Endodermal cell (in vitro differentiated cells): ENCODE measurements at regions not wholly inside any gene's neighbourhood (a gene's known extent, or its start where the extent isn't known, plus 50 kb on each side); places are given as distances from the start of the nearest gene placed in this dataset.

Experiments
- DNase-seq: peaks from one replicate; pipeline ENCODE4 v3.0.0-alpha.2; 2017
- H3K27ac ChIP-seq: 2 replicates; pipeline ENCODE4 v1.5.1; 2013; ENCODE audit warnings: mild to moderate bottlenecking, low read depth, low read length, moderate library complexity
- H3K27me3 ChIP-seq: 2 replicates; pipeline ENCODE4 v1.6.1; 2013; ENCODE audit warnings: mild to moderate bottlenecking, low read length, moderate library complexity; ENCODE audit not compliant: insufficient read depth, control insufficient read depth, poor library complexity, severe bottlenecking
- H3K36me3 ChIP-seq: 2 replicates; pipeline ENCODE4 v1.7.0; 2013; ENCODE audit warnings: mild to moderate bottlenecking, low read length, moderate library complexity; ENCODE audit not compliant: control insufficient read depth, insufficient read depth
- H3K4me1 ChIP-seq: one replicate; pipeline ENCODE4 v1.7.0; 2013; ENCODE audit warnings: low read length; ENCODE audit not compliant: control insufficient read depth, insufficient read depth
- H3K4me3 ChIP-seq: 2 replicates; pipeline ENCODE4 v1.5.1; 2013; ENCODE audit warnings: mild to moderate bottlenecking, low read length, moderate library complexity
- H3K9ac ChIP-seq: 2 replicates; pipeline ENCODE4 v1.6.1; 2013; ENCODE audit warnings: mild to moderate bottlenecking, low read length, moderate library complexity; ENCODE audit not compliant: poor library complexity, severe bottlenecking; ENCODE audit errors: extremely low read depth
- H3K9me3 ChIP-seq: 2 replicates; pipeline ENCODE4 v1.6.1; 2013; ENCODE audit warnings: mild to moderate bottlenecking, low read length, moderate library complexity; ENCODE audit not compliant: control insufficient read depth
- H3K27ac Mint-ChIP-seq: 2 replicates; pipeline ENCODE4 v1.8.0; 2020; ENCODE audit warnings: mixed read lengths
- H3K27me3 Mint-ChIP-seq: 2 replicates; pipeline ENCODE4 v1.8.0; 2021; ENCODE audit warnings: mild to moderate bottlenecking, mixed read lengths; ENCODE audit not compliant: insufficient read depth
- H3K36me3 Mint-ChIP-seq: 2 replicates; pipeline ENCODE4 v1.8.0; 2020; ENCODE audit warnings: low read depth, mixed read lengths
- H3K4me1 Mint-ChIP-seq: 2 replicates; pipeline ENCODE4 v1.8.0; 2020; ENCODE audit warnings: mixed read lengths
- H3K4me3 Mint-ChIP-seq: 2 replicates; pipeline ENCODE4 v1.8.0; 2020; ENCODE audit warnings: mild to moderate bottlenecking, moderate library complexity, mixed read lengths
- H3K9me3 Mint-ChIP-seq: 2 replicates; pipeline ENCODE4 v1.8.0; 2020; ENCODE audit warnings: mild to moderate bottlenecking, mixed read lengths
- WGBS, 2 experiments: methylation state at CpG; one replicate each; pipeline versions ENCODE4 v1.1.5 to v1.1.7; 2013; ENCODE audit warnings: missing lambda C conversion rate in 2 of 2, mixed read lengths in 1 of 2; ENCODE audit not compliant: insufficient coverage in 1 of 2, insufficient read length in 1 of 2; 5-methylcytosine and 5-hydroxymethylcytosine counted together
- TF ChIP-seq, protein P1 (sequence below): fragments of 200-600 bp; sonication (generic); conservative IDR thresholded peaks from 2 replicates; pipeline ENCODE4 v1.5.0; 2021; ENCODE audit warnings: antibody characterized with exemption, mild to moderate bottlenecking

DNA sequence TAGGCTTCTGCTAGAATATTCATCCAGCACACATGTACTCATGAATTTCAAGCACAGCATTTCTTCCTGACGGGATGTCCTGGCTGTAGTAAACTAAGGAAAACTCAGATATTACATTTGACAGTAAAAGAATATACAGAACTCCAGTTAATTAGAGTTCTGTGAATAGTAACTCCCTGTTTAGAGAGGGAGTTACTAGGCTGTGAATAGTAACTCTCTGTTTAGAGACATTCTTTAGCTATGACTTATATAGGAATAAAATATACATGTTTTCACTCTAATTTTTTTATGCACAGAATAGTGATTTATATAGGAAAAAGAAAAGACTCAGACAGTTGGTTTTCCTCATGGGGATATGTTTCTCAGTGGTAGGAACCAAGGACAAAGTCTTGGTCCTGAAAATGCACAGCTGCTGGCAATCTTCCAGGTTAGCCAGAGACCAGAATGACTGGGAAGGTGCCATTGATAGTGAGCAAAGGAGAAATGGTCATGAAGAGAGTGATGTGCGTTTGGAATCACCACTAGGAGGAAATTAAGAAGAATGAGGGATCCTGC is 480.7 kb upstream of the THBS1 start:
- no peak for DNase-seq
- TF ChIP-seq, protein P1, sequence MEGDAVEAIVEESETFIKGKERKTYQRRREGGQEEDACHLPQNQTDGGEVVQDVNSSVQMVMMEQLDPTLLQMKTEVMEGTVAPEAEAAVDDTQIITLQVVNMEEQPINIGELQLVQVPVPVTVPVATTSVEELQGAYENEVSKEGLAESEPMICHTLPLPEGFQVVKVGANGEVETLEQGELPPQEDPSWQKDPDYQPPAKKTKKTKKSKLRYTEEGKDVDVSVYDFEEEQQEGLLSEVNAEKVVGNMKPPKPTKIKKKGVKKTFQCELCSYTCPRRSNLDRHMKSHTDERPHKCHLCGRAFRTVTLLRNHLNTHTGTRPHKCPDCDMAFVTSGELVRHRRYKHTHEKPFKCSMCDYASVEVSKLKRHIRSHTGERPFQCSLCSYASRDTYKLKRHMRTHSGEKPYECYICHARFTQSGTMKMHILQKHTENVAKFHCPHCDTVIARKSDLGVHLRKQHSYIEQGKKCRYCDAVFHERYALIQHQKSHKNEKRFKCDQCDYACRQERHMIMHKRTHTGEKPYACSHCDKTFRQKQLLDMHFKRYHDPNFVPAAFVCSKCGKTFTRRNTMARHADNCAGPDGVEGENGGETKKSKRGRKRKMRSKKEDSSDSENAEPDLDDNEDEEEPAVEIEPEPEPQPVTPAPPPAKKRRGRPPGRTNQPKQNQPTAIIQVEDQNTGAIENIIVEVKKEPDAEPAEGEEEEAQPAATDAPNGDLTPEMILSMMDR, result peak; percentile 49
- Mint-ChIP-seq H3K27ac (no peak overlapping the region), H3K9me3 (no peaks in the 10 kb centered on the region), H3K4me1 (peaks cover 14% of the 10 kb centered on the region), H3K27me3 (peaks cover 7% of the 10 kb centered on the region), H3K4me3 (no peak overlapping the region), H3K36me3 (no peaks in the 10 kb centered on the region)
- Histone ChIP-seq H3K4me3 (no peak overlapping the region), H3K27ac (no peak overlapping the region), H3K36me3 (no peaks in the 10 kb centered on the region), H3K4me1 (peaks cover 10% of the 10 kb centered on the region), H3K9me3 (no peaks in the 10 kb centered on the region), H3K27me3 (no peaks in the 10 kb centered on the region), H3K9ac (no peak overlapping the region)
- WGBS, 2 experiments, result 82% methylated on average over 2 of the region's 2 CpGs; no CpG with 5 or more reads in 1 of the 2 experiments

DNA sequence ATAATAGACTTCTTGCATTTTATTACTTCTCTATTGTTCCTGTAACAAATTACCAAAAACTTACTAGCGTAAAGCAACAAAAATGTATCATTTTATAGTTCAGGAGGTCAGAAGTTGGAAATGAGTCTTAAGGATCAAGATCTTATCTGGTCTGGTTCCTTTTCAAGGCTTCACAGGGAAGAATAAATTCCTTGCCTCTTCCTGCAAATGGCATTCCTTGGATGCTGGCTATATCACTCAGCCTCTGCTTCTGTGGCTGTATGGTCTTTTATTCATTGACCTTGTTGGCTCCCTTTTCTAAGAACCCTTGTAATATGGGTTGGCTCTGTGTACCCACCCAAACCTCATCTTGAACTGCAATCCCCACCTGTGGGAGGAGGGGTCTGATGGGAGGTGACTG is 478.4 kb upstream of the THBS1 start:
- Mint-ChIP-seq H3K4me3 (no peak overlapping the region), H3K27me3 (peaks cover 7% of the 10 kb centered on the region), H3K9me3 (no peaks in the 10 kb centered on the region), H3K36me3 (no peaks in the 10 kb centered on the region), H3K4me1 (no peaks in the 10 kb centered on the region), H3K27ac (no peak overlapping the region)
- Histone ChIP-seq H3K9me3 (no peaks in the 10 kb centered on the region), H3K9ac (no peak overlapping the region), H3K4me1 (no peaks in the 10 kb centered on the region), H3K36me3 (no peaks in the 10 kb centered on the region), H3K4me3 (no peak overlapping the region), H3K27me3 (no peaks in the 10 kb centered on the region), H3K27ac (no peak overlapping the region)
- 80 to 100% methylated on average over 1 of the region's 1 CpG for WGBS, 2 experiments
- TF ChIP-seq, protein P1, result no peak
- DNase-seq, result no peak

DNA sequence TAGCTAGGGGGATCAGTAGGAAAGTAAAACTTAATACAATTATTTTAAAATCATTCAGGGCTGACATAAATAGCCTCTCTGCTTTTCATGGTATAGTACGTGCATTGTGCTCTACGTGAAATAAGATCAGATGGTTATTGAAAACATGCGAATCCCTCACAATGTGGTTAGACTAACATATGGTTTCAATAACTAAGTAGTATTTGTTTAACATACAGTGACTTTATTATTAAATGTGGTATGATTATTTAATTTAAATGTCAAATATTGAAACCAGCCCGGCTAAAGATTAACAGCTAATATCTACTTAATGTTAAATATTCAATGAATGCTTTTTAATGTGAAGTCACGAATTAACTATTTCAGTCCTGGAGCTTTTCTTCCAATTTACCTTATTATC is 473.9 kb upstream of the THBS1 start:
- WGBS, 2 experiments, result 95 to 100% methylated on average over 1 to 4 of the region's 5 CpGs
- no peaks in the 10 kb centered on the region for H3K9me3 Mint-ChIP-seq
- Histone ChIP-seq H3K4me1 (no peaks in the 10 kb centered on the region), H3K36me3 (no peaks in the 10 kb centered on the region), H3K27ac (no peak overlapping the region), H3K4me3 (no peak overlapping the region), H3K27me3 (no peaks in the 10 kb centered on the region), H3K9ac (no peak overlapping the region), H3K9me3 (no peaks in the 10 kb centered on the region)
- H3K4me1 Mint-ChIP-seq, result no peaks in the 10 kb centered on the region
- H3K36me3 Mint-ChIP-seq, result no peaks in the 10 kb centered on the region
- no peaks in the 10 kb centered on the region for H3K27me3 Mint-ChIP-seq
- H3K27ac Mint-ChIP-seq, result no peak overlapping the region
- DNase-seq, result no peak
- H3K4me3 Mint-ChIP-seq, result no peak overlapping the region
- TF ChIP-seq, protein P1, result no peak
